ENCODE measurements at regions not wholly inside any gene's neighbourhood (a gene's known extent, or its start where the extent isn't known, plus 50 kb on each side); places are given as distances from the start of the nearest gene placed in this dataset.

DNA sequence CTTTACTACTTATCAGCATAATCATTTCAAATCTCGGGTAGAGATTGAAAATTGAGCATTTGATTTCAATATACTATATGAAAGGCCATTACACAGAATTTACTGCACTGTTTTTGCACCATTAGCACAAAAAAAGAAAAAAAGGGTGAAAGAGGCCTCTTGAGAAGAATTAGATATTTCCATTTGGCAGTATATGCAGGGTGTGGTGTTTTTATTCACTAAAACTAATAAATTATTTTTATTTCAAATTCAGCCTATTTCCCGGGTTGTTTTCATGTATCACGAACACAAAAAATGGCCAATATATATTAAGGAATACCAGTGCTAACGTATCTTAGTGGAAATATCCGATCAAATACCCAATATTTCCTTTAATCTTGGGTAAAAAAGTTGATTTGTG, 110.5 kb upstream of the TBL1XR1 start:
- H3K27ac ChIP-seq (ENCODE audit: low read depth in 1 of 2, low read length in 2 of 2), result no peak overlapping the region
- TF ChIP-seq, protein P1, sequence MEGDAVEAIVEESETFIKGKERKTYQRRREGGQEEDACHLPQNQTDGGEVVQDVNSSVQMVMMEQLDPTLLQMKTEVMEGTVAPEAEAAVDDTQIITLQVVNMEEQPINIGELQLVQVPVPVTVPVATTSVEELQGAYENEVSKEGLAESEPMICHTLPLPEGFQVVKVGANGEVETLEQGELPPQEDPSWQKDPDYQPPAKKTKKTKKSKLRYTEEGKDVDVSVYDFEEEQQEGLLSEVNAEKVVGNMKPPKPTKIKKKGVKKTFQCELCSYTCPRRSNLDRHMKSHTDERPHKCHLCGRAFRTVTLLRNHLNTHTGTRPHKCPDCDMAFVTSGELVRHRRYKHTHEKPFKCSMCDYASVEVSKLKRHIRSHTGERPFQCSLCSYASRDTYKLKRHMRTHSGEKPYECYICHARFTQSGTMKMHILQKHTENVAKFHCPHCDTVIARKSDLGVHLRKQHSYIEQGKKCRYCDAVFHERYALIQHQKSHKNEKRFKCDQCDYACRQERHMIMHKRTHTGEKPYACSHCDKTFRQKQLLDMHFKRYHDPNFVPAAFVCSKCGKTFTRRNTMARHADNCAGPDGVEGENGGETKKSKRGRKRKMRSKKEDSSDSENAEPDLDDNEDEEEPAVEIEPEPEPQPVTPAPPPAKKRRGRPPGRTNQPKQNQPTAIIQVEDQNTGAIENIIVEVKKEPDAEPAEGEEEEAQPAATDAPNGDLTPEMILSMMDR (IDR thresholded peaks at IDR 0.05), result no peak
- ChIA-PET CTCF (interaction anchor here (1.1 kb wide), 1 partner anchor 8 kb away, joined by 3 read pairs; no protein-coding TSS in a partner anchor), POLR2A (interaction anchor here (0.7 kb wide), 1 partner anchor 52 kb away, joined by 3 read pairs; no protein-coding TSS in a partner anchor)
- H3K36me3 Mint-ChIP-seq (ENCODE audit: low read depth), result no peaks in the 10 kb centered on the region
- ATAC-seq (ENCODE audit: poor library complexity) (no peak), DNase-seq (no peak)
- H3K36me3 ChIP-seq (ENCODE audit: insufficient read depth, low read length), result no peaks in the 10 kb centered on the region
- no peak overlapping the region for H3K4me3 Mint-ChIP-seq
- no peaks in the 10 kb centered on the region for H3K27me3 ChIP-seq (ENCODE audit: control insufficient read depth in 1 of 2, insufficient read depth in 2 of 2, low read length in 2 of 2)
- H3K4me1 ChIP-seq (ENCODE audit: insufficient read depth, low read length), result no peaks in the 10 kb centered on the region
- no peak overlapping the region for H3K4me3 ChIP-seq (ENCODE audit: low read length)
- H3K27me3 Mint-ChIP-seq, result no peaks in the 10 kb centered on the region
- peaks cover 2% of the 10 kb centered on the region for H3K9me3 Mint-ChIP-seq
- no peak overlapping the region for H3K27ac Mint-ChIP-seq
- H3K4me1 Mint-ChIP-seq (ENCODE audit: low read depth), result peaks cover 6% of the 10 kb centered on the region
- peaks cover 0 to 16% of the 10 kb centered on the region in 2 experiments for H3K9me3 ChIP-seq (ENCODE audit: control insufficient read depth in 1 of 2, insufficient read depth in 1 of 2, low read length in 2 of 2)
- intact Hi-C loops (cut with DNase I, micrococcal nuclease), result no loop called here

DNA sequence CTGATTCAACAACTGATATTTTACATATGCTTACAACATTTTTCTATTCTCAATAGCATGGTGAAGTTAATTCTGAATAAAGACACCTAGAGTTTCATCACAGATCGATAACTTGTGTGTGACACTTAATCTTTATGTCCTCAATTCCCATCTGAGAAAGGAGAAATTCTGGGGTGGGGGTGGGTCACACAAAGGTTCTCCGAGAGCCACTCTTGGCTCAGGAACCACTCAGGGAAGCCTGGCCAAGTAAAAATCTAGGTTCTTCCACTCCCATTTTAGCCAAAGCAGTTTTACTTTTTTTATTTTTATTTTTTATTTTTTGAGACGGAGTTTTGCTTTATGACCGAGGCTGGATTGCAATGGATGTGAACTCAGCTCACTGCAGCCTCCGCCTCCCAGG, 111.0 kb upstream of the TBL1XR1 start:
- no peaks in the 10 kb centered on the region for H3K4me1 ChIP-seq (ENCODE audit: insufficient read depth, low read length)
- peaks cover 2% of the 10 kb centered on the region for H3K9me3 Mint-ChIP-seq
- peaks cover 6% of the 10 kb centered on the region for H3K4me1 Mint-ChIP-seq (ENCODE audit: low read depth)
- no peaks in the 10 kb centered on the region for H3K36me3 Mint-ChIP-seq (ENCODE audit: low read depth)
- no peaks in the 10 kb centered on the region for H3K36me3 ChIP-seq (ENCODE audit: insufficient read depth, low read length)
- ATAC-seq (ENCODE audit: poor library complexity) (no peak), DNase-seq (no peak)
- ChIA-PET CTCF (no interaction called here), POLR2A (no interaction called here)
- no peaks in the 10 kb centered on the region for H3K27me3 Mint-ChIP-seq
- TF ChIP-seq, protein P1 (IDR thresholded peaks at IDR 0.05), result no peak
- peaks cover 0 to 20% of the 10 kb centered on the region in 2 experiments for H3K9me3 ChIP-seq (ENCODE audit: control insufficient read depth in 1 of 2, insufficient read depth in 1 of 2, low read length in 2 of 2)
- no peaks in the 10 kb centered on the region for H3K27me3 ChIP-seq (ENCODE audit: control insufficient read depth in 1 of 2, insufficient read depth in 2 of 2, low read length in 2 of 2)
- H3K4me3 ChIP-seq (ENCODE audit: low read length), result no peak overlapping the region
- intact Hi-C loops (cut with DNase I, micrococcal nuclease), result no loop called here
- H3K4me3 Mint-ChIP-seq, result no peak overlapping the region
- no peak overlapping the region for H3K27ac Mint-ChIP-seq
- H3K27ac ChIP-seq (ENCODE audit: low read depth in 1 of 2, low read length in 2 of 2), result no peak overlapping the region

DNA sequence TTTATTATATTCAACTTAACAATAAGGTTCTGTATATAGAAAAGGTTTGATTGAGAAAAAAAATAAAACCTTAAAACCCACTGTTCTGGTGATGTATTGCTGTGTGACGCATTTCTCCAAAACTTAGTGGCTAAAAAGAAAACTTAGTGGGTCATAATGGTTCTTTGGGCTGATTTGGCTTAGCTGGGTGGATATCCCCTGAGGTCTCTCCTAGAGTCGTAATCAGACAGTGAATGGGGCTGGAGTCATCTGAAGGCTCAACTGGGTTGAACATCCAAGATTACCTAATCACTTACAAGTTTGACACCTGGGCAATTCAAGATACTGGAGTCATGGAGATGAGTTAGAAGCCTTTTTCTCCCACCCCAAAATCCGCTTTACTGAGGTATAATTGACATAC, 111.6 kb upstream of the TBL1XR1 start:
- Histone ChIP-seq H3K27ac (ENCODE audit: low read depth in 1 of 2, low read length in 2 of 2) (no peak overlapping the region), H3K9me3 (ENCODE audit: control insufficient read depth in 1 of 2, insufficient read depth in 1 of 2, low read length in 2 of 2) (peaks cover 0 to 22% of the 10 kb centered on the region in 2 experiments), H3K27me3 (ENCODE audit: control insufficient read depth in 1 of 2, insufficient read depth in 2 of 2, low read length in 2 of 2) (no peaks in the 10 kb centered on the region), H3K36me3 (ENCODE audit: insufficient read depth, low read length) (no peaks in the 10 kb centered on the region), H3K4me1 (ENCODE audit: insufficient read depth, low read length) (no peaks in the 10 kb centered on the region), H3K4me3 (ENCODE audit: low read length) (no peak overlapping the region)
- ChIA-PET CTCF (no interaction called here), POLR2A (no interaction called here)
- TF ChIP-seq, protein P1 (IDR thresholded peaks at IDR 0.05), result no peak
- H3K4me3 Mint-ChIP-seq, result no peak overlapping the region
- intact Hi-C loops (cut with DNase I, micrococcal nuclease), result no loop called here
- H3K27me3 Mint-ChIP-seq, result no peaks in the 10 kb centered on the region
- peaks cover 2% of the 10 kb centered on the region for H3K9me3 Mint-ChIP-seq
- H3K4me1 Mint-ChIP-seq (ENCODE audit: low read depth), result peaks cover under 1% of the 10 kb centered on the region
- no peaks in the 10 kb centered on the region for H3K36me3 Mint-ChIP-seq (ENCODE audit: low read depth)
- DNase-seq (no peak), ATAC-seq (ENCODE audit: poor library complexity) (no peak)
- no peak overlapping the region for H3K27ac Mint-ChIP-seq
